CD4-positive, CD25-positive, alpha-beta regulatory T cell (primary cell): ENCODE measurements at regions not wholly inside any gene's neighbourhood (a gene's known extent, or its start where the extent isn't known, plus 50 kb on each side); places are given as distances from the start of the nearest gene placed in this dataset.
"Not testable (repeated sequence)": the region's sequence is repeated elsewhere in the genome, so short reads cannot be mapped to it uniquely, and the experiment has no call there.

Source experiments
- ATAC-seq, 2 donors: fragments of 150-1000 bp; cut with Tn5 transposase; one replicate each; pipeline ENCODE4 v1.10.0; 2021; ENCODE audit warnings: low read depth in 2 of 2, moderate number of reproducible peaks in 2 of 2, moderate library complexity in 1 of 2
- DNase-seq, 3 donors: peaks; one replicate each; pipeline versions ENCODE4 v3.0.0 to v3.0.0-alpha.2; 2012 to 2022; ENCODE audit warnings: mixed read lengths in 1 of 3
- H3K27ac ChIP-seq: one replicate; pipeline ENCODE4 v1.7.0; 2013; ENCODE audit warnings: mild to moderate bottlenecking, low read length; ENCODE audit not compliant: insufficient read depth, poor library complexity, severe bottlenecking
- H3K27me3 ChIP-seq: one replicate; pipeline ENCODE4 v1.7.0; 2013; ENCODE audit warnings: low read length; ENCODE audit not compliant: control insufficient read depth, insufficient read depth
- H3K36me3 ChIP-seq: one replicate; pipeline ENCODE4 v1.7.0; 2013; ENCODE audit warnings: mild to moderate bottlenecking, low read length, moderate library complexity; ENCODE audit not compliant: control insufficient read depth, insufficient read depth
- H3K4me1 ChIP-seq: 2 replicates; pipeline ENCODE4 v1.7.0; 2013; ENCODE audit warnings: mild to moderate bottlenecking, low read length; ENCODE audit not compliant: insufficient read depth, control insufficient read depth, poor library complexity, severe bottlenecking
- H3K4me3 ChIP-seq: one replicate; pipeline ENCODE4 v1.7.0; 2013; ENCODE audit warnings: low read depth, mild to moderate bottlenecking, low read length, moderate library complexity
- H3K9me3 ChIP-seq, 2 experiments: 1 replicate in 1 of 2; 2 replicates in 1 of 2; pipeline ENCODE4 v1.7.0; 2013; ENCODE audit warnings: low read length in 2 of 2, mild to moderate bottlenecking in 1 of 2, moderate library complexity in 1 of 2; ENCODE audit not compliant: control insufficient read depth in 2 of 2
- H3K27ac Mint-ChIP-seq, 3 donors: one replicate each; pipeline ENCODE4 v1.8.0; 2020 to 2022; ENCODE audit warnings: mild to moderate bottlenecking in 3 of 3, mixed read lengths in 3 of 3, moderate library complexity in 2 of 3
- H3K27me3 Mint-ChIP-seq: one replicate; pipeline ENCODE4 v1.8.0; 2022; ENCODE audit warnings: mild to moderate bottlenecking, mixed read lengths
- H3K36me3 Mint-ChIP-seq: one replicate; pipeline ENCODE4 v1.8.0; 2020; ENCODE audit warnings: mixed read lengths
- H3K4me1 Mint-ChIP-seq, 4 donors: one replicate each; pipeline ENCODE4 v1.8.0; 2020 to 2022; ENCODE audit warnings: mixed read lengths in 4 of 4, mild to moderate bottlenecking in 1 of 4
- H3K4me3 Mint-ChIP-seq, 4 donors: one replicate each; pipeline ENCODE4 v1.8.0; 2020 to 2022; ENCODE audit warnings: mild to moderate bottlenecking in 4 of 4, mixed read lengths in 4 of 4, moderate library complexity in 3 of 4
- H3K9me3 Mint-ChIP-seq, 7 donors: one replicate each; pipeline ENCODE4 v1.8.0; 2020 to 2022; ENCODE audit warnings: mixed read lengths in 7 of 7, mild to moderate bottlenecking in 3 of 7, moderate library complexity in 2 of 7

DNA sequence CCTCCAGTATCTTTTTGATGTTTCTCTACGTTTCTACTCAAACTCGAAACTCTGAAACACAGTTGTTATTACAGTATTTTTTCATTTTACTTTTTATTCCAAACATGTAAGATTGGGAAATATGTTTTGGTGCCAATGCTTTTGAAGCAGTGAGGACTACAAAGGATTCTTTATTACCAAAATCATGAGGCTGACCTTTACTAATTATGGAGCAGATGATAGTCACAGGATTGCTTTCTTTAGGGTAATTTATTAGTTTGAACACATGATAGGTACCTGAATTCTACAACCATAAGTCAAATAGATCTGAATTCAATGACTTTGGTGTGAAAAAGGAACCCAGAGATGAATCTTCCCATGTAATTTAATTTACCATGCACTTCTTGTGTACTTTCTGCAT is 2015.1 kb upstream of the C9orf72 start:
- Mint-ChIP-seq H3K36me3 (no peaks in the 10 kb centered on the region), H3K9me3 (peaks cover 3 to 18% (median 5%) of the 10 kb centered on the region in 7 donors), H3K27ac (no peak overlapping the region), H3K27me3 (no peaks in the 10 kb centered on the region), H3K4me1 (no peaks in the 10 kb centered on the region), H3K4me3 (no peak overlapping the region)
- Histone ChIP-seq H3K4me3 (no peak overlapping the region), H3K27me3 (no peaks in the 10 kb centered on the region), H3K9me3 (no peaks in the 10 kb centered on the region), H3K27ac (no peak overlapping the region), H3K36me3 (no peaks in the 10 kb centered on the region), H3K4me1 (no peaks in the 10 kb centered on the region)
- ATAC-seq (no peak), DNase-seq (no peak)

DNA sequence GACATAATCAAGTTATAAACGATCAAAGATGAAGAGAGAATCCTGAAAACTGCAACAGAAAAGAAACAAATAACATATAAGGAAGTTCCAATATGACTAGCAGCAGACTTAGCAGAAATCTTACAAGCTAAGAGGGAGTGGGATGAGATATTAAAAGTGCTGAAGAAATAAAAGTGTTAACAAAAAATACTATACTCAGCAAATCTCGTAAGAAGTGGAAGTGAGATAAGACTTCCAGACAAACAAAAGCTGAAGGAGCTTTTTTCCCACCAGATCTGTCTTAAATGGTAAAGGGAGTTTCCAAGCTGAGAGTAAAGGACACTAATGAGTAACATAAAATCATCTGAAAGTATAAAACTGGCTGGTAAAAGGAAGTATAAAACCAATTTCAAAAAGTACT is 2036.0 kb upstream of the C9orf72 start:
- no peaks in the 10 kb centered on the region for H3K36me3 Mint-ChIP-seq
- DNase-seq (no peak), ATAC-seq (no peak)
- peaks cover 0 to 13% (median 8%) of the 10 kb centered on the region in 7 donors for H3K9me3 Mint-ChIP-seq
- H3K27me3 ChIP-seq: no peaks in the 10 kb centered on the region
- no peaks in the 10 kb centered on the region for H3K27me3 Mint-ChIP-seq
- no peaks in the 10 kb centered on the region for H3K36me3 ChIP-seq
- no peak overlapping the region for H3K4me3 ChIP-seq
- H3K9me3 ChIP-seq: no peaks in the 10 kb centered on the region
- no peak overlapping the region for H3K27ac ChIP-seq
- H3K4me1 ChIP-seq: no peaks in the 10 kb centered on the region
- no peaks in the 10 kb centered on the region for H3K4me1 Mint-ChIP-seq
- H3K27ac Mint-ChIP-seq: no peak overlapping the region
- no peak overlapping the region for H3K4me3 Mint-ChIP-seq

DNA sequence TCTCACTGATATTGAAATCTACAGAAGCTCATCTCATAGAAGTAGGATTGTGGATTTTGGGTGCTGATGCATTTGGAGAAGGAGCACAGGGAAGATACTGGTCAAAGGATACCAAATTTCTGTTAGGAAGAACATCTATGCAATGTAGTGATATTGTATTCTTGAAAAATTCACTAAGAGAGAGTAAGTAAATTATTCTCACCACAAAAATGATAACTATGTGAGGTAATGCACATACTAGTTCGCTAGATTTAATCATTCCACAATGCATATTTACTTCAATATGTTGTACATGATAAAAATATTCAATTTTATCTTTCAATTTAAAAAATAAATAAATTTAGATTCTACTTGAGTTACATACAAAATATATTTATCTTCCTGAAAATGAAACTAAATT is 2040.5 kb upstream of the C9orf72 start:
- H3K27me3 ChIP-seq: no peaks in the 10 kb centered on the region
- no peak overlapping the region for H3K4me3 ChIP-seq
- ATAC-seq: no peak
- H3K36me3 ChIP-seq: no peaks in the 10 kb centered on the region
- Mint-ChIP-seq H3K27me3 (no peaks in the 10 kb centered on the region), H3K9me3 (peaks cover 0 to 10% (median 5%) of the 10 kb centered on the region in 7 donors), H3K27ac (no peak overlapping the region), H3K4me1 (no peaks in the 10 kb centered on the region), H3K36me3 (no peaks in the 10 kb centered on the region), H3K4me3 (no peak overlapping the region)
- no peaks in the 10 kb centered on the region for H3K4me1 ChIP-seq
- DNase-seq: no peak
- H3K9me3 ChIP-seq: no peaks in the 10 kb centered on the region
- no peak overlapping the region for H3K27ac ChIP-seq

DNA sequence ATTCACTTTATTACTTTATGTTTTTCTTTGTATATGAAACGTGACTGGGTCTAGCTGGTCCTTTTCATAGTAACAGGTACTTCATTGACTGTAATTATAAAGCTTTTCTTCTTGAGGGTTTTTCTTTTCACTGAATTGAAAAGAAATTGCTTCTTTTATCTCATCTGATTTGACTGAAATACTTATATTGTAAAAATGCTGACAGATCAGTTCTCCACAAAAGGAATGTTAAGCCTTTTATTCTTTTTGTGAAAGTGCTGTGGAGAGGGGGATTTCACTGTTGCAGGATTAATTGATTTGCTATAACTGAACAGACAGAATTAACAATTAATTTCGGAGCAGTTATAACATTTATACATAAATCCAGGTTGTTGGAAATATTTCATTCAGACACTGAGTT is 2043.6 kb upstream of the C9orf72 start:
- no peak overlapping the region for H3K4me3 ChIP-seq
- no peak overlapping the region for H3K27ac ChIP-seq
- H3K4me1 ChIP-seq: no peaks in the 10 kb centered on the region
- no peak overlapping the region for H3K4me3 Mint-ChIP-seq
- H3K4me1 Mint-ChIP-seq: no peaks in the 10 kb centered on the region
- peaks cover 0 to 9% (median 5%) of the 10 kb centered on the region in 7 donors for H3K9me3 Mint-ChIP-seq
- no peaks in the 10 kb centered on the region for H3K36me3 Mint-ChIP-seq
- H3K36me3 ChIP-seq: no peaks in the 10 kb centered on the region
- H3K27me3 ChIP-seq: no peaks in the 10 kb centered on the region
- H3K27ac Mint-ChIP-seq: no peak overlapping the region
- no peaks in the 10 kb centered on the region for H3K9me3 ChIP-seq
- H3K27me3 Mint-ChIP-seq: no peaks in the 10 kb centered on the region
- ATAC-seq (no peak), DNase-seq (no peak)

DNA sequence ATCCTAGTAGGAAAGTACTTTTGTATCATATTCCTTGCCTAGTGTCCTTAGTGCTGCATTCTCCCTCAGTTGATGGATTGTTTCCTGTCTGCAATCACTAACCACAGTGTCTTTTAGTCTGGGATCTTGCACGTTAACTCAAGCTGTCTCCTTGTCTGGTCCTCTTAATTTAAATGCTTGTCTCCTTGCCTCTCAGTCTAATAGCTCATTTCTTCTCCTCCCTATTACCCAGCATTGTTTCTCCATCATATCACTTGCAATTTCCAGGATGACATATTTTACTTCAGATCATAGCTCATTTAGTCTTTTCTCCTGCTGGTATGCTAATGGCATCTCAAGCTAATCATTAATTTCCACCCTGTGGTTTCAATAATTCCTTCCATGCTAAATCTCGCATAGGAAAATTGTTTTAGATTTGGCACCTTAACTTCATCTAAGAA is 2052.0 kb upstream of the C9orf72 start:
- Mint-ChIP-seq H3K27me3 (no peaks in the 10 kb centered on the region), H3K4me1 (no peaks in the 10 kb centered on the region), H3K9me3 (peaks cover 2 to 18% (median 6%) of the 10 kb centered on the region in 7 donors), H3K27ac (no peak overlapping the region), H3K36me3 (no peaks in the 10 kb centered on the region), H3K4me3 (no peak overlapping the region)
- H3K9me3 ChIP-seq: peaks cover 0 to 7% of the 10 kb centered on the region in 2 experiments
- no peaks in the 10 kb centered on the region for H3K4me1 ChIP-seq
- no peak overlapping the region for H3K27ac ChIP-seq
- no peak for ATAC-seq
- no peaks in the 10 kb centered on the region for H3K27me3 ChIP-seq
- H3K36me3 ChIP-seq: no peaks in the 10 kb centered on the region
- no peak overlapping the region for H3K4me3 ChIP-seq
- DNase-seq: no peak

DNA sequence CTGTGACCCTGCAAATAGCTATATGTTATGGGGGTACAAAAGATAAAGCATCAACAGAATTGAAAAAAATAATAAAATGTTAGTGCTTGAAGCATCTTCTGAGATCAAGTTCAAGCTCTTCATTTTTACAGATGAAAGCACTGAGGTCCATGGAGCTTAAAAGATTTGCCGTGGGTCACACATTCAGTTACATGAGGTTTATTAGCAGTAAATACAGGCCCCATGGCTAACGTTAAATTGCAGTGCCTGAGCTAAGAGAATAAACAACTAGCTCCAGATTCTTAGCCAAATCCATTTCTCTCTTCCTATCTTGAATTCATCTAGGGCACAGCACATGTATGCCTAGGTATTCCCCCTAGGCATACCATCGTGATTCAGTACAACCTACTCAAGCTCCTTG is 2052.7 kb upstream of the C9orf72 start:
- Mint-ChIP-seq H3K27ac (no peak overlapping the region), H3K4me1 (no peaks in the 10 kb centered on the region), H3K9me3 (peaks cover 2 to 18% (median 6%) of the 10 kb centered on the region in 7 donors), H3K4me3 (no peak overlapping the region), H3K27me3 (no peaks in the 10 kb centered on the region), H3K36me3 (no peaks in the 10 kb centered on the region)
- peaks cover 0 to 7% of the 10 kb centered on the region in 2 experiments for H3K9me3 ChIP-seq
- no peaks in the 10 kb centered on the region for H3K36me3 ChIP-seq
- H3K4me3 ChIP-seq: no peak overlapping the region
- H3K4me1 ChIP-seq: no peaks in the 10 kb centered on the region
- H3K27me3 ChIP-seq: no peaks in the 10 kb centered on the region
- DNase-seq (no peak), ATAC-seq (no peak)
- no peak overlapping the region for H3K27ac ChIP-seq

DNA sequence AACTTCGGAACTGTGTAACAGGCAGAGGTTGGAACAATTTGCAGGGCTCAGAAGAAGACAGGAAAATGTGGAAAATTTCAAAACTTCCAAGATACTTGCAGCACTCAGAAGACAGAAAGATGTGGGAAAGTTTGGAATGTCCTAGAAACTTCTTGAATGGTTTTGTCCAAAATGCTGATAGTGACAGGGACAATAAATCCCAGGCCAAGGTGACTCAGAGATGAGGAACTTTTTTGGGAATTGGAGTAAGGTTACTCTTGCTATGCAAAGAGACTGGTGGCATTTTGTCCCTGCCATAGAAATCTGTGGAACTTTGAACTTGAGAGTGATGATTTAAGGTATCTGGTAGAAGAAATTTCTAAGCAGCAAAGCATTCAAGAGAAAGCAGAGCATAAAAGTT is 2055.6 kb upstream of the C9orf72 start:
- not testable (repeated sequence) for H3K4me3 Mint-ChIP-seq, H3K4me1 Mint-ChIP-seq, H3K27ac ChIP-seq, H3K36me3 Mint-ChIP-seq, H3K27ac Mint-ChIP-seq, DNase-seq, H3K36me3 ChIP-seq, ATAC-seq, H3K27me3 ChIP-seq, H3K4me1 ChIP-seq, H3K9me3 ChIP-seq, H3K27me3 Mint-ChIP-seq, H3K4me3 ChIP-seq
- H3K9me3 Mint-ChIP-seq: peaks cover 2 to 22% (median 8%) of the 10 kb centered on the region in 7 donors

DNA sequence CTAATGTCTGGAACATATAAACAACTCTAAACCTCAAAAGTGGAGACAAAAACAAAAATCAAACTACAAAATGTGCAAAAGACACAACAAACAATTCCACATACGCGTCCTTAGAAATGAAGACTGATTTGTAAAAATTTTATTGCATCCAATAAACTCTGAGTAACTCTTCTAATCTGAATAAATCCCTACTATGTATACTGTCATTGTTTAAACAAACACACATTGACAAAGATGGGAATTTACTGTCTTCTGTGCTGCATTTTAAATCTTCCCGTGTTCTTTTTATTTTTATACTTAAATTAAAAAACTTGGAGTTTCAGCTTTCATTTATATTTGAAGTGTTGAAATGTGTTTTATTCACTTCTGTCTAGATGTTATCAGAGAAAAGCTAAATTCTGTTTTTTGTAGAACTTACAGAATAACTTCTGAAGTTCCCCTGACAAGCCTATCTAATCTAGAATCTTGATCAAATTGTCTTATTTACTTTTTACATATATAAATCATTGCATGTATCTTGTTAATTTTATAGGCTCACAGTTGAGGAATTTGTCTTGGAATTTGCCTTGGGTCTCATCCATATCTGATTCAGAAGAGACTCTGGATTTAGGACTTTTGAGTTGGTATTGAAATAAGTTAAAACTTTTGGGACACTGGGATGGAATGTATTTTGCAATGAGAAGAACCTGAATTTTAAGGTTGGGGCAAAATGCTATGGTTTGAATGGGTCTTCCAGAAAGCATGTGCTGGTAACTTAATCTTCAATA is 2064.4 kb upstream of the C9orf72 start:
- Mint-ChIP-seq H3K36me3 (no peaks in the 10 kb centered on the region), H3K9me3 (peaks cover 0 to 10% (median 2%) of the 10 kb centered on the region in 7 donors), H3K27ac (no peak overlapping the region), H3K4me3 (no peak overlapping the region), H3K27me3 (no peaks in the 10 kb centered on the region), H3K4me1 (no peaks in the 10 kb centered on the region)
- no peaks in the 10 kb centered on the region for H3K4me1 ChIP-seq
- DNase-seq: no peak
- H3K27ac ChIP-seq: no peak overlapping the region
- ATAC-seq: no peak
- H3K4me3 ChIP-seq: no peak overlapping the region
- no peaks in the 10 kb centered on the region for H3K27me3 ChIP-seq
- no peaks in the 10 kb centered on the region for H3K36me3 ChIP-seq
- H3K9me3 ChIP-seq: no peaks in the 10 kb centered on the region
